GM19099 (cell line): ENCODE measurements at regions not wholly inside any gene's neighbourhood (a gene's known extent, or its start where the extent isn't known, plus 50 kb on each side); places are given as distances from the start of the nearest gene placed in this dataset.

Experiments
- POLR2A ChIP-seq: IDR thresholded peaks from 3 replicates; pipeline ENCODE4 v1.6.1; 2011; ENCODE audit warnings: low read depth; ENCODE audit not compliant: insufficient read length; ENCODE audit errors: extremely low read depth

- TF ChIP-seq POLR2A: no peak
Measured at GRCh38 chr6:15001326-15001910, 244.5 kb upstream of the JARID2 start.

- TF ChIP-seq POLR2A: no peak
Measured at GRCh38 chr6:15008269-15008668, 237.6 kb upstream of the JARID2 start.

- TF ChIP-seq POLR2A: no peak
Measured at GRCh38 chr6:15014958-15015357, 230.9 kb upstream of the JARID2 start.

- no peak for TF ChIP-seq POLR2A
Measured at GRCh38 chr6:15016813-15017212, 229.1 kb upstream of the JARID2 start.

GRCh38 chr6:15017261-15017660, 228.6 kb upstream of the JARID2 start:
- TF ChIP-seq POLR2A: no peak

GRCh38 chr6:15017803-15018202, 228.1 kb upstream of the JARID2 start:
- no peak for TF ChIP-seq POLR2A

- no peak for TF ChIP-seq POLR2A
Measured at GRCh38 chr6:15020119-15020770, 225.6 kb upstream of the JARID2 start.

GRCh38 chr6:15021074-15021473, 224.8 kb upstream of the JARID2 start:
- no peak for TF ChIP-seq POLR2A

- TF ChIP-seq POLR2A: no peak
Measured at GRCh38 chr6:15023448-15023847, 222.4 kb upstream of the JARID2 start.

GRCh38 chr6:15025446-15025845, 220.4 kb upstream of the JARID2 start:
- TF ChIP-seq POLR2A: no peak

GRCh38 chr6:15026832-15027231, 219.0 kb upstream of the JARID2 start:
- TF ChIP-seq POLR2A: no peak

GRCh38 chr6:15027472-15027871, 218.4 kb upstream of the JARID2 start:
- no peak for TF ChIP-seq POLR2A

GRCh38 chr6:15032015-15032414, 213.9 kb upstream of the JARID2 start:
- no peak for TF ChIP-seq POLR2A

- TF ChIP-seq POLR2A: no peak
Measured at GRCh38 chr6:15033850-15034203, 212.0 kb upstream of the JARID2 start.

- no peak for TF ChIP-seq POLR2A
Measured at GRCh38 chr6:15036690-15037245, 209.1 kb upstream of the JARID2 start.

GRCh38 chr6:15037253-15037652, 208.6 kb upstream of the JARID2 start:
- TF ChIP-seq POLR2A: no peak
